Heart right ventricle (tissue), 16 donors: ENCODE measurements at regions not wholly inside any gene's neighbourhood (a gene's known extent, or its start where the extent isn't known, plus 50 kb on each side); places are given as distances from the start of the nearest gene placed in this dataset.

Experiments used
- ATAC-seq, 8 donors: fragments of 200-7000 bp; cut with Tn5 transposase; one replicate each; pipeline ENCODE4 v1.9.1; 2020; ENCODE audit warnings: mild to moderate bottlenecking in 8 of 8, moderate library complexity in 8 of 8, moderate number of reproducible peaks in 1 of 8
- DNase-seq, 2 donors: peaks; one replicate each; pipeline ENCODE4 v3.0.0-alpha.2; 2020
- H3K27ac ChIP-seq, 10 donors: fragments of 200-600 bp; sonication (generic) in 2 of 10; one replicate each; pipeline versions ENCODE4 v1.5.0 to v1.8.0; 2020 to 2022; ENCODE audit warnings: mild to moderate bottlenecking in 3 of 10
- H3K27me3 ChIP-seq, 7 donors: fragments of 200-600 bp; one replicate each; pipeline ENCODE4 v1.8.0; 2021 to 2022; ENCODE audit warnings: mild to moderate bottlenecking in 2 of 7
- H3K36me3 ChIP-seq, 9 donors: fragments of 200-600 bp; sonication (generic) in 1 of 9; one replicate each; pipeline versions ENCODE4 v1.5.0 to v1.8.0; 2020 to 2022; ENCODE audit warnings: mild to moderate bottlenecking in 2 of 9
- H3K4me1 ChIP-seq, 9 donors: fragments of 200-600 bp; sonication (generic) in 1 of 9; one replicate each; pipeline versions ENCODE4 v1.5.0 to v1.8.0; 2020 to 2022; ENCODE audit warnings: mild to moderate bottlenecking in 4 of 9
- H3K4me3 ChIP-seq, 10 donors: fragments of 200-600 bp; sonication (generic) in 2 of 10; one replicate each; pipeline versions ENCODE4 v1.5.0 to v1.8.0; 2020 to 2022; ENCODE audit warnings: mild to moderate bottlenecking in 7 of 10, moderate library complexity in 2 of 10
- H3K9me3 ChIP-seq, 11 donors: fragments of 200-600 bp in 10 of 11; sonication (generic) in 2 of 11; one replicate each; pipeline versions ENCODE4 v1.5.0 to v1.8.0; 2013 to 2022; ENCODE audit warnings: mild to moderate bottlenecking in 2 of 11, control low read depth in 1 of 11, moderate library complexity in 1 of 11
- whole genome bisulfite sequencing, 2 donors: extraction: QIAGEN DNeasy Blood & Tissue Kit; methylation state at CpG; one replicate each; pipeline ENCODE4 v1.1.7; 2013; ENCODE audit warnings: inconsistent platforms in 1 of 2; 5-methylcytosine and 5-hydroxymethylcytosine counted together
- intact Hi-C, 10 donors: fragments of 100-400 bp; cut with DNase I; formaldehyde crosslinking; loops; one replicate each; pipeline versions ENCODE4 v1.11.1 to v1.14.2; 2022
- TF ChIP-seq, protein P1 (sequence below), 9 donors: fragments of 200-600 bp; sonication (generic) in 2 of 9; IDR thresholded peaks; one replicate each; pipeline versions ENCODE4 v1.5.0 to v1.8.0; 2021 to 2022; ENCODE audit warnings: antibody characterized with exemption in 9 of 9, mild to moderate bottlenecking in 5 of 9, moderate library complexity in 1 of 9
- donor health status: Arrhythmogenic right ventricular cardiomyopathy.
- donor health status: ischemic (EF 13 %, LVEDD 7.1; RV severe dilation, severe dysfunction).
- donor health status: healthy with polysubstance abuse.
- donor health status: DM: no; HTN: yes; CAD: no.
- donor health status: DM: no; HTN: no; CAD: no.
- donor health status: ischemic (EF 25% LVEDD 6.9; RV normal size, moderate dysfunction).
- donor health status: ischemic (EF 25% LVEDD 5.7; RV mildly dilated, moderate dysfunction).
- donor health status: healthy.
- donor health status: DM: yes; HTN: yes; CAD: no.
- donor health status: Ischemic cardiomyopathy.
- donor health status: ischemic (EF 35%, LVEDD 5.7; RV mildly dilated, moderate dysfunction).
- donor health status: nonischemic (EF 11% LVEDD 7.7; RV severe dilation, severe dysfunction).
- donor health status: DM: yes; HTN: yes; CAD: no.
- donor health status: PGD.
- donor health status: ischemic (EF 29% LVEDD 5.4; RV normal size, mild dysfunction).
- donor health status: nonischemic (EF 23%, LVEDD 6.1; RV moderate dilation, normal function).

DNA sequence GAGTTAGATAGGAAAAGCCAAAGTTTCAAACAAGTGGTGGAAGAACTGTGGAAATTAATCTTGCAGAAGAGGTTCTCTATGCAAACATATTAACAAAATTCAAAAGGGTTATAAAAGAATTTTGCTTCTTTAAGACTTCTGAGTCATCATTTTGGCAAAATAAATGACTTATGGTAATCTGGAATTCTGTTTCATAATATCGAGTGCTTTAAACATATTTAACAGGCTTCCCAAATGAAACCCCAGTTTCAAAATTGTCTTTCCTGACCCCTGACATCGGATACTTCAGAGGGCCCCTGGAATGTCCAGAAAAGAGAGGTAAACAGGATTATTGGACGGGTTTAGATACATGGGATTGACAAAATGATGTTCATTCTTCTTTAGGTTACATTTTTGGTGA is 444.6 kb downstream of the HTR7 start:
- TF ChIP-seq, protein P1, sequence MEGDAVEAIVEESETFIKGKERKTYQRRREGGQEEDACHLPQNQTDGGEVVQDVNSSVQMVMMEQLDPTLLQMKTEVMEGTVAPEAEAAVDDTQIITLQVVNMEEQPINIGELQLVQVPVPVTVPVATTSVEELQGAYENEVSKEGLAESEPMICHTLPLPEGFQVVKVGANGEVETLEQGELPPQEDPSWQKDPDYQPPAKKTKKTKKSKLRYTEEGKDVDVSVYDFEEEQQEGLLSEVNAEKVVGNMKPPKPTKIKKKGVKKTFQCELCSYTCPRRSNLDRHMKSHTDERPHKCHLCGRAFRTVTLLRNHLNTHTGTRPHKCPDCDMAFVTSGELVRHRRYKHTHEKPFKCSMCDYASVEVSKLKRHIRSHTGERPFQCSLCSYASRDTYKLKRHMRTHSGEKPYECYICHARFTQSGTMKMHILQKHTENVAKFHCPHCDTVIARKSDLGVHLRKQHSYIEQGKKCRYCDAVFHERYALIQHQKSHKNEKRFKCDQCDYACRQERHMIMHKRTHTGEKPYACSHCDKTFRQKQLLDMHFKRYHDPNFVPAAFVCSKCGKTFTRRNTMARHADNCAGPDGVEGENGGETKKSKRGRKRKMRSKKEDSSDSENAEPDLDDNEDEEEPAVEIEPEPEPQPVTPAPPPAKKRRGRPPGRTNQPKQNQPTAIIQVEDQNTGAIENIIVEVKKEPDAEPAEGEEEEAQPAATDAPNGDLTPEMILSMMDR (IDR thresholded peaks at IDR 0.05): no peak
- Histone ChIP-seq H3K27ac (no peak overlapping the region), H3K4me1 (no peaks in the 10 kb centered on the region), H3K27me3 (no peaks in the 10 kb centered on the region), H3K36me3 (no peaks in the 10 kb centered on the region), H3K4me3 (no peak overlapping the region), H3K9me3 (peaks cover 0 to 28% (median 4%) of the 10 kb centered on the region in 11 donors)
- intact Hi-C loops: no loop called here
- 69 to 71% methylated on average over 3 of the region's 3 CpGs for WGBS, 2 donors
- DNase-seq: no peak
- ATAC-seq: no peak

DNA sequence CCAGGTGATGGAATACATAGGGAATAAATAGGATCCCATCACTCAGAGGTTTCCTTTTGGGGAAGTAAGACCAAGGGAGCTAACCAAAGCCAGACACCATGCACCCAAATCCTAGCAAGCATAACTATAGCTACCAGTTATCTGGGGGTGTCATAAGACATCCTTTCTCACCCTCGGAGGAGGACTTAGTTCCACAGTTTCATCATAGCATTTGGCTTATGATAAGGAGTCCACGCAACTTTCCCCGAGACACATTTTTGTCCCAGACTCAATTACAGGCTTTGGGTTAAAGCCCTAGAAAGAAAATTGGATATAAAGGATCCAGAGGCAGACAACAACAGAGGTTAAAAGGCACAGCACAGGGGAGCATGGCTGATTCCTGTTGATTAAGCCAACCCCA is 442.9 kb downstream of the HTR7 start:
- TF ChIP-seq, protein P1 (IDR thresholded peaks at IDR 0.05): no peak
- ATAC-seq (no peak), DNase-seq (no peak)
- no peaks in the 10 kb centered on the region for H3K36me3 ChIP-seq
- H3K27ac ChIP-seq: no peak overlapping the region
- no peaks in the 10 kb centered on the region for H3K4me1 ChIP-seq
- intact Hi-C loops: no loop called here
- no peaks in the 10 kb centered on the region for H3K27me3 ChIP-seq
- peaks cover 0 to 20% (median 4%) of the 10 kb centered on the region in 11 donors for H3K9me3 ChIP-seq
- H3K4me3 ChIP-seq: no peak overlapping the region
- 67% methylated on average over 3 of the region's 3 CpGs for WGBS, 2 donors

DNA sequence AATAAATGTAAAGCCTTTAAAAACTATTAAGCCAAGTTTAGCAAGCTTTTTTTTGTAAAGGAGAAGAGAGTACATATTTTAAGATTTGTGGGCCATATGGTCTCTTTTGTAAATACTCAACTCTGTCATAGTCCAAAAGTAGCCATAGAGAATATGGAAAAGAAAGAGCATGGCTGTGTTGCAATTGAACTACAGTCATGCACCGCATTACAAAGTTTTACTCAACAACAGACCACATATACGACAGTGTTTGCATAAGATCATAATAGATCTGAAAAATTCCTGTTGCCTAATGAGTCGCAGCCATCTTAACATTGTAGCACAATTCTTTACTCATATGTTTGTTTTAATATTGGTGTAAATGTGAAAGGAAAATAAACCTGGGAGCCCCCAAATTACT is 440.8 kb downstream of the HTR7 start:
- DNase-seq (no peak), ATAC-seq (no peak)
- H3K27ac ChIP-seq: no peak overlapping the region
- H3K9me3 ChIP-seq: peaks cover 0 to 3% (median 0%) of the 10 kb centered on the region in 11 donors
- 59 to 62% methylated on average over 3 of the region's 3 CpGs for WGBS, 2 donors
- TF ChIP-seq, protein P1 (IDR thresholded peaks at IDR 0.05): no peak
- no peaks in the 10 kb centered on the region for H3K27me3 ChIP-seq
- no peak overlapping the region for H3K4me3 ChIP-seq
- no peaks in the 10 kb centered on the region for H3K4me1 ChIP-seq
- no peaks in the 10 kb centered on the region for H3K36me3 ChIP-seq
- intact Hi-C loops: no loop called here

DNA sequence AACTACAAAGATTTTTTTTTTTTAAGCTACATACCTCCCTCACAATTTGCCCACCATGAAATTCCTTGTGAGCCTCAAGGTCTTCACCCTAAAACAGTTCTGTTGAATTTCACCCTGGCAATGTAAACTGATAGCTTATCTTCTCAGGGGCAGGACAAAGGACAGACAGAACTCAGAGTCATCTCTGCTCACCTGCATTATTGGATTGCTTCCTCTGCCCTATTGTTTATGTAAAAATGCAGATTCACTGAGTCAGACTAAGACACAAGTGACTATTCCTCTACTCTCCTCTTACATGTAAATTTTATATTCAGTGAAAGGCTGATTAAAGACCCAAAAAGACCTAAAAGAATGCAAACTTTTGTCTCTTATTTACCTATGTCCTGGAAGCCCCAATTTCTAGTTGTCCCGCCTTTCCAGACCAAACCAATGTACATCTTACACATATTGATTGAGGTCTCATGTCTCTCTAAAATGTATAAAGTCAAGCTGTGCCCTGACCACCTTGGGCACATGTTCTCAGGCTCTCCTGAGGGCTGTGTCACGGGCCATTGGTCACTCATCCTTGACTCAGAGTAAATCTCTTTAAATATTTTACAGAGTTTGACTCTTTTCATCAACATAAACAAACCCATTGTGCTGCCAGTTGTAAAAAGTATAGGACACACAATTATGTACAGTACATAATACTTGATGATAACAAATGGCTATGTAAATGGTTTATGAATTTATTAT is 440.2 kb downstream of the HTR7 start:
- Histone ChIP-seq H3K27ac (no peak overlapping the region), H3K27me3 (no peaks in the 10 kb centered on the region), H3K4me3 (no peak overlapping the region), H3K4me1 (no peaks in the 10 kb centered on the region), H3K36me3 (no peaks in the 10 kb centered on the region), H3K9me3 (peaks cover 0 to 6% (median 0%) of the 10 kb centered on the region in 11 donors)
- ATAC-seq: no peak
- WGBS, 2 donors: 79 to 81% methylated on average over 2 of the region's 2 CpGs
- DNase-seq: no peak
- TF ChIP-seq, protein P1 (IDR thresholded peaks at IDR 0.05): no peak
- intact Hi-C loops: no loop called here
